GM12865 (cell line): ENCODE measurements at regions not wholly inside any gene's neighbourhood (a gene's known extent, or its start where the extent isn't known, plus 50 kb on each side); places are given as distances from the start of the nearest gene placed in this dataset.
"Not testable (repeated sequence)": the region's sequence is repeated elsewhere in the genome, so short reads cannot be mapped to it uniquely, and the experiment has no call there.

ENCODE experiments used
- DNase-seq: peaks from one replicate; pipeline ENCODE4 v3.0.0; 2010; ENCODE audit warnings: low read depth
- H3K4me3 ChIP-seq: 2 replicates; pipeline ENCODE4 v1.5.1; 2011; ENCODE audit warnings: mild to moderate bottlenecking, low read depth, low read length, control low read depth
- TF ChIP-seq, protein P1 (sequence below): IDR thresholded peaks from 2 replicates; pipeline ENCODE4 v1.5.1; 2011; ENCODE audit warnings: low read length, control low read depth, low read depth, inconsistent platforms; ENCODE audit not compliant: insufficient read depth; ENCODE audit errors: missing control alignments

DNA sequence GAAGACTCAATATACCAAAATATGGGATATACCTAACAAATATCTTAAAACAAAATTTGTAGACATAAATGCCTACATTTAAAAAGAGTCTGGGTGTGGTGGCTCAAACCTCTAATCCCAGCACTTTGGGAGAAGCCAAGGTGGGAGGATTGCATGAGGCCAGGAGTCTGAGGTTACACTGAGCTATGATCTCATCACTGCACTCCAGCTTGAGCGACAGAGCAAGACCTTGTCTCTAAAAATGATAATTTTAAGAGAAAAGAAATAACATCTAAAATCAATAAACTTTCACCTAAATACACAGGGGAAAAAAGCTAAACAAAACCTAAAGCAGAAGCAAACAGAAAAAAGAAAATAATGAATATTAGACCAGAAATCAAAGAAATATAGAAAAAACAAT lies 102.7 kb upstream of the PBX1 start:
- DNase-seq: no peak
- TF ChIP-seq, protein P1, sequence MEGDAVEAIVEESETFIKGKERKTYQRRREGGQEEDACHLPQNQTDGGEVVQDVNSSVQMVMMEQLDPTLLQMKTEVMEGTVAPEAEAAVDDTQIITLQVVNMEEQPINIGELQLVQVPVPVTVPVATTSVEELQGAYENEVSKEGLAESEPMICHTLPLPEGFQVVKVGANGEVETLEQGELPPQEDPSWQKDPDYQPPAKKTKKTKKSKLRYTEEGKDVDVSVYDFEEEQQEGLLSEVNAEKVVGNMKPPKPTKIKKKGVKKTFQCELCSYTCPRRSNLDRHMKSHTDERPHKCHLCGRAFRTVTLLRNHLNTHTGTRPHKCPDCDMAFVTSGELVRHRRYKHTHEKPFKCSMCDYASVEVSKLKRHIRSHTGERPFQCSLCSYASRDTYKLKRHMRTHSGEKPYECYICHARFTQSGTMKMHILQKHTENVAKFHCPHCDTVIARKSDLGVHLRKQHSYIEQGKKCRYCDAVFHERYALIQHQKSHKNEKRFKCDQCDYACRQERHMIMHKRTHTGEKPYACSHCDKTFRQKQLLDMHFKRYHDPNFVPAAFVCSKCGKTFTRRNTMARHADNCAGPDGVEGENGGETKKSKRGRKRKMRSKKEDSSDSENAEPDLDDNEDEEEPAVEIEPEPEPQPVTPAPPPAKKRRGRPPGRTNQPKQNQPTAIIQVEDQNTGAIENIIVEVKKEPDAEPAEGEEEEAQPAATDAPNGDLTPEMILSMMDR: no peak
- no peak overlapping the region for H3K4me3 ChIP-seq

DNA sequence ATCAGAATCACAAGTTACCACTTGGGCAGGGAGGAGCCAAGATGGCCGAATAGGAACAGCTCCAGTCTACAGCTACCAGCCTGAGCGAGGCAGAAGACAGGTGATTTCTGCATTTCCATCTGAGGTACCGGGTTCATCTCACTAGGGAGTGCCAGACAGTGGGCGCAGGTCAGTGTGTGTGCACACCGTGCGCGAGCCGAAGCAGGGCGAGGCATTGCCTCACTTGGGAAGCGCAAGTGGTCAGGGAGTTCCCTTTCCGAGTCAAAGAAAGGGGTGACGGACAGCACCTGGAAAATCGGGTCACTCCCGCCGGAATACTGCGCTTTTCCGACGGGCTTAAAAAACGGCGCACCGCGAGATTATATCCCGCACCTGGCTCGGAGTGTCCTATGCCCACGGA lies 99.8 kb upstream of the PBX1 start:
- H3K4me3 ChIP-seq, DNase-seq: not testable (repeated sequence)

DNA sequence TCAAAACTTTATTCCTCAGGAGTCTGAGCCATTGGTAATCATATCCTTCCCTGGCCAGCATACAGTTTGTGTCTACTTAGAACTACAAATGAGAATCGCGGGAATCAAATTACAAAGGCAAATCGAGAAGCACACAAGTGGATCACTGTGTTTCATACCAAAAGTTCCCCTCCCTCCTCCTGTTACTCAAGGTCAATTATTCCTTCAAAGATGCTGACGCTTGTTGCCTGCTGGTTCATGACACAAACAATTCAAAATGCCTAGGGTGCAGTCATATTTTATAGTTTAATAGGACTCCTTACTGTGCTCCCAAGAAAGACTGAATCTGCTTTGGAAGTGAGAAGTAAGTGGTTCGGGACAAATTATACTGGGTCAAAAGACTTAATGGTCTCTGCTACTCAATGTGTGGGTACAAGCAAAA lies 93.0 kb upstream of the PBX1 start:
- DNase-seq: no peak
- H3K4me3 ChIP-seq: no peak overlapping the region
- TF ChIP-seq, protein P1: no peak

DNA sequence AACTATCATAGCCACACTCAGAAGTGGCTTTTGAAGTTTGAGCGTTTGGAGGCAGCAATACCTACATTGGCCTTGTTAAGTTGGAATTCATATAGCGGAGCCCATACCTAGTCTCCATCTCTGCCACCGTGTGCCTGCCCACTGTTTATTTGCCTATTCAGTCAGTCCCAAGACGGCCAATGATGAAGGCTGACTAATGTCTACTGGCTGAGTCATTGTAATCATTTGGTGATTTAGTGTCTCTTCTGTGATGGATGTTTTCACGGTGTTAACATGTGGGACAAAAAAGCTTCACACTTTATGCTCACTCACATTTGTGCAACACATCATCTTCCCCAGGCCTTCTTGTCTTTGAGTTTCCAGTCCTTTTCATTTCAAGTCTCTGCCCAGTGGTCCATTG lies 92.6 kb upstream of the PBX1 start:
- DNase-seq: no peak
- H3K4me3 ChIP-seq: no peak overlapping the region
- TF ChIP-seq, protein P1: no peak

DNA sequence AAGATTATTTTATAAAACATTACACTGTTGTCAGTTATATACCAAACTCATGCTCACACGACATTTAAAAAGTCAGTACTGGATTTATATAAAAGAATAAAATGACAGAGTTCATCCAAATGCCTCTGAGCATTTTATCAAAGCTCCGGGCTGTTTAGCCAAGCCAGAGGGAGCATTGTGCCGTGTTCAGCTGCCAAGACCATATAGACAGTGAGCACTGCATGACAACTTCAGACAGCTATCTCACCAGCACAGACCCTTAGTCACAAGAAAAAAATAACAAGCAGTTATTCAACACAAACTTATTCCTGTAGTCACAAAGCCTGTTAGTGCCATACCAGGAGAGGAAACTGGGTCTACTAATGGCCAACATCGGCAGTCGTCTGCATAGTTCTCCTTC lies 88.0 kb upstream of the PBX1 start:
- H3K4me3 ChIP-seq: no peak overlapping the region
- DNase-seq: no peak
- TF ChIP-seq, protein P1: no peak

DNA sequence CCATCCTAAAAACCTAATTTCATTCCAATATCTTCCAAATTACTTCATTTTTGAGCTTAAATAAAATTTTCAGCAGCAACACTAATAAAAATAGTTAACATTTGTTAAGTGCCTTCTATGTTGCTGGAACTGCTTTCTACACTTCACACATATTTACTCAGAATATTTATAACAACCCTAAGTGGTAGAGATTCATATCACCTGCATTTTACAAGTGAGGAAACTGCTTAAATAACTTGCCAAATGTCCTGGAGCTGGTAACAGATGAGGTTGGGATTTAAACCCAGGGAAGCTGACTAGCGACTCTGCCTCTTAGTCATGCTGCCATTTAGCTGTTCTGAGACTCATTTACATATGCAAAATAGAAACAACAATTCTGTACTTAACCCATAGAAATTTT lies 86.1 kb upstream of the PBX1 start:
- no peak for DNase-seq
- TF ChIP-seq, protein P1: no peak
- no peak overlapping the region for H3K4me3 ChIP-seq

DNA sequence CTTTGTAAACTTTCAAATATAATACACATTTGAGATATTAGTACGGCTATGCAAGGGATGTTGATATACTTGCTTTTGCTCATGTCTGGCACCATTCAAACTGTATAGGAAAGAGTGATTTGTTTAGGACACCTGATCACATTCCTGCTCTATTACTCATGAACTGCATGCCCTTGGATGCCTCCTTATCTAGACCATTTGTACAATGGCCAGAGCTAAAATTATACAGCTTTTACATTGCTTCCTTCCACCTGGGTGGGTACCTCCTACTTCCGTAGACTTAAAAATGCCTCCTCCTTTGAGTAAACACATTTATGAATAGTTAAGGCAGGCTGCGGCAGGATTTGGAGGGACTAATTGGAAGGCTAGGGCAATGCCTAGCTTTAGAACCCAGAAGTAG lies 85.4 kb upstream of the PBX1 start:
- H3K4me3 ChIP-seq: no peak overlapping the region
- TF ChIP-seq, protein P1: no peak
- no peak for DNase-seq

DNA sequence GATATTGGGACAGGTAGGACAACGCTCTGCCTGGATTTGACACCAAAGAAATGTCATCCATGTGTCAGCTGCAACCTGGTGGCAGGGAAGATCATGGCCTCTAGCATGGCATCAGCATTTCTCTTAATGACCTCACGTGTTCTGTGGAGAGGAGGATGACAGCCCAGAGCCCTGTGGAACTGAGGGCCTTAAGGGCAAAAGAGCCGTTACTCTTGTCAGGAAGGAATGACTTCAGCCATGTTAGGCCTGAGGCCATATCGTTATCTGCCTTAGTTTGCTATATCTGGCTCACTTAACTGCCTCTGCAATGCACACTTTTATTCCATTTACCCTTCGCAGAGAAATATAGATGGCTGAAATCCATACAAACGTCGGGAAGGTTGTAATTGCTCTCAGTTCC lies 83.2 kb upstream of the PBX1 start:
- TF ChIP-seq, protein P1: no peak
- DNase-seq: no peak
- no peak overlapping the region for H3K4me3 ChIP-seq
